ENCODE measurements at regions not wholly inside any gene's neighbourhood (a gene's known extent, or its start where the extent isn't known, plus 50 kb on each side); places are given as distances from the start of the nearest gene placed in this dataset.

- ATAC-seq (ENCODE audit: insufficient read depth, low read depth) (no peak), DNase-seq (no peak)
- peaks cover 8% of the 10 kb centered on the region for H3K4me1 ChIP-seq (ENCODE audit: insufficient read depth, low read length)
- H3K9me3 ChIP-seq (ENCODE audit: insufficient read depth, low read length, severe bottlenecking), result no peaks in the 10 kb centered on the region
- H3K27ac ChIP-seq (ENCODE audit: low read length), result no peak overlapping the region
- H3K36me3 ChIP-seq (ENCODE audit: insufficient read depth, low read length), result no peaks in the 10 kb centered on the region
- H3K79me2 ChIP-seq (ENCODE audit: insufficient read depth, low read length), result no peaks in the 10 kb centered on the region
- no peak overlapping the region for H3K4me3 ChIP-seq (ENCODE audit: low read depth in 1 of 2, low read length in 2 of 2)
- H2AFZ ChIP-seq (ENCODE audit: low read depth, low read length), result no peak overlapping the region
- no peak overlapping the region for H3K4me2 ChIP-seq (ENCODE audit: insufficient read depth, low read length)
- no peaks in the 10 kb centered on the region for H4K20me1 ChIP-seq (ENCODE audit: insufficient read depth, low read length)
- no peaks in the 10 kb centered on the region for H3K27me3 ChIP-seq (ENCODE audit: insufficient read depth, low read length, poor library complexity)
- TF ChIP-seq CTCF (IDR thresholded peaks at IDR 0.05; ENCODE audit: borderline replicate concordance, extremely low read depth, low read length, poor library complexity, severe bottlenecking) (no peak), EZH2 (IDR thresholded peaks at IDR 0.05; ENCODE audit: borderline replicate concordance, low read depth, low read length, severe bottlenecking) (no peak)
- no peak overlapping the region for H3K9ac ChIP-seq (ENCODE audit: low read depth, low read length)
Measured at GRCh38 chr12:89882792-89883191, 174.2 kb upstream of the ATP2B1 start.

DNA sequence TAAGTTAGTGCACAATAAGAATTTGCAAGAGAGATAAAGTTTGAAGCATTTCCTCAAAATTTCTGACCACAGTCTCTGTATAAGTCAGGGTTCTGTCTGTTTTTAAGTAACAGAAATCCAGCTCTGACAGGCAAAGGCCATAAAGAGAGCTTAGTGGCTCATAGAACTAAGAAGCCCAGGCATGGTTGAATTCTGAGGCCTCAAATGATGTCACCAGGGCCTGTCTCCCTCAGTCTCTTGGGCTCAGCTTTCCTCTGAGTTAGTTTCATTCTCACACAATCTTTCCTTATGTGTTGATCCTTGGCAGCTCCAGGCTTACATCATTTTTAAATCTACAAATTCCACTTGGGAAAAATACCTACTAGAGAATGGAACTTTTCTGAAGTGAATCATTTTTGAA is 173.4 kb upstream of the ATP2B1 start:
- DNase-seq (no peak), ATAC-seq (ENCODE audit: insufficient read depth, low read depth) (no peak)
- Histone ChIP-seq H3K27me3 (ENCODE audit: insufficient read depth, low read length, poor library complexity) (no peaks in the 10 kb centered on the region), H4K20me1 (ENCODE audit: insufficient read depth, low read length) (no peaks in the 10 kb centered on the region), H3K4me2 (ENCODE audit: insufficient read depth, low read length) (no peak overlapping the region), H3K27ac (ENCODE audit: low read length) (no peak overlapping the region), H3K79me2 (ENCODE audit: insufficient read depth, low read length) (no peaks in the 10 kb centered on the region), H2AFZ (ENCODE audit: low read depth, low read length) (no peak overlapping the region), H3K4me1 (ENCODE audit: insufficient read depth, low read length) (peaks cover 8% of the 10 kb centered on the region), H3K9me3 (ENCODE audit: insufficient read depth, low read length, severe bottlenecking) (no peaks in the 10 kb centered on the region), H3K36me3 (ENCODE audit: insufficient read depth, low read length) (no peaks in the 10 kb centered on the region), H3K9ac (ENCODE audit: low read depth, low read length) (no peak overlapping the region), H3K4me3 (ENCODE audit: low read depth in 1 of 2, low read length in 2 of 2) (no peak overlapping the region)
- TF ChIP-seq EZH2 (IDR thresholded peaks at IDR 0.05; ENCODE audit: borderline replicate concordance, low read depth, low read length, severe bottlenecking) (no peak), CTCF (IDR thresholded peaks at IDR 0.05; ENCODE audit: borderline replicate concordance, extremely low read depth, low read length, poor library complexity, severe bottlenecking) (no peak)

GRCh38 chr12:89880690-89881350 is 172.2 kb upstream of the ATP2B1 start:
- H3K9me3 ChIP-seq (ENCODE audit: insufficient read depth, low read length, severe bottlenecking), result no peaks in the 10 kb centered on the region
- DNase-seq (peak; percentile 52), ATAC-seq (ENCODE audit: insufficient read depth, low read depth) (peak; percentile 95)
- H3K27ac ChIP-seq (ENCODE audit: low read length), result no peak overlapping the region
- H3K79me2 ChIP-seq (ENCODE audit: insufficient read depth, low read length), result no peaks in the 10 kb centered on the region
- TF ChIP-seq CTCF (IDR thresholded peaks at IDR 0.05; ENCODE audit: borderline replicate concordance, extremely low read depth, low read length, poor library complexity, severe bottlenecking), result no peak
- no peak for TF ChIP-seq EZH2 (IDR thresholded peaks at IDR 0.05; ENCODE audit: borderline replicate concordance, low read depth, low read length, severe bottlenecking)
- H3K9ac ChIP-seq (ENCODE audit: low read depth, low read length), result no peak overlapping the region
- H2AFZ ChIP-seq (ENCODE audit: low read depth, low read length), result no peak overlapping the region
- H3K36me3 ChIP-seq (ENCODE audit: insufficient read depth, low read length), result no peaks in the 10 kb centered on the region
- H3K4me3 ChIP-seq (ENCODE audit: low read depth in 1 of 2, low read length in 2 of 2), result no peak overlapping the region
- H3K4me1 ChIP-seq (ENCODE audit: insufficient read depth, low read length), result peaks cover 8% of the 10 kb centered on the region
- H3K27me3 ChIP-seq (ENCODE audit: insufficient read depth, low read length, poor library complexity), result no peaks in the 10 kb centered on the region
- no peaks in the 10 kb centered on the region for H4K20me1 ChIP-seq (ENCODE audit: insufficient read depth, low read length)
- H3K4me2 ChIP-seq (ENCODE audit: insufficient read depth, low read length), result no peak overlapping the region
